Hepatocyte (in vitro differentiated cells): ENCODE measurements at regions not wholly inside any gene's neighbourhood (a gene's known extent, or its start where the extent isn't known, plus 50 kb on each side); places are given as distances from the start of the nearest gene placed in this dataset.

ENCODE experiments used
- EZH2phosphoT487 ChIP-seq: fragments of 200-600 bp; sonication (generic); IDR thresholded peaks from one replicate; pipeline ENCODE4 v1.6.1; 2018; ENCODE audit warnings: antibody characterized with exemption, mild to moderate bottlenecking, low read depth, moderate library complexity; ENCODE audit not compliant: unreplicated experiment, severe bottlenecking
- TF ChIP-seq, protein P1 (sequence below): fragments of 200-600 bp; sonication (generic); IDR thresholded peaks from 2 replicates; pipeline ENCODE4 v1.5.1; 2016; ENCODE audit warnings: antibody characterized with exemption, mild to moderate bottlenecking; ENCODE audit not compliant: poor library complexity

- TF ChIP-seq, protein P1, sequence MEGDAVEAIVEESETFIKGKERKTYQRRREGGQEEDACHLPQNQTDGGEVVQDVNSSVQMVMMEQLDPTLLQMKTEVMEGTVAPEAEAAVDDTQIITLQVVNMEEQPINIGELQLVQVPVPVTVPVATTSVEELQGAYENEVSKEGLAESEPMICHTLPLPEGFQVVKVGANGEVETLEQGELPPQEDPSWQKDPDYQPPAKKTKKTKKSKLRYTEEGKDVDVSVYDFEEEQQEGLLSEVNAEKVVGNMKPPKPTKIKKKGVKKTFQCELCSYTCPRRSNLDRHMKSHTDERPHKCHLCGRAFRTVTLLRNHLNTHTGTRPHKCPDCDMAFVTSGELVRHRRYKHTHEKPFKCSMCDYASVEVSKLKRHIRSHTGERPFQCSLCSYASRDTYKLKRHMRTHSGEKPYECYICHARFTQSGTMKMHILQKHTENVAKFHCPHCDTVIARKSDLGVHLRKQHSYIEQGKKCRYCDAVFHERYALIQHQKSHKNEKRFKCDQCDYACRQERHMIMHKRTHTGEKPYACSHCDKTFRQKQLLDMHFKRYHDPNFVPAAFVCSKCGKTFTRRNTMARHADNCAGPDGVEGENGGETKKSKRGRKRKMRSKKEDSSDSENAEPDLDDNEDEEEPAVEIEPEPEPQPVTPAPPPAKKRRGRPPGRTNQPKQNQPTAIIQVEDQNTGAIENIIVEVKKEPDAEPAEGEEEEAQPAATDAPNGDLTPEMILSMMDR = no peak
- TF ChIP-seq EZH2phosphoT487 = no peak
Observed at GRCh38 chr4:102405821-102406401, 60.6 kb upstream of the SLC39A8 start.
